Osteoblast (primary cell): ENCODE measurements at regions not wholly inside any gene's neighbourhood (a gene's known extent, or its start where the extent isn't known, plus 50 kb on each side); places are given as distances from the start of the nearest gene placed in this dataset.

ENCODE experiments used
- DNase-seq: peaks from one replicate; pipeline ENCODE4 v3.0.0; 2011; ENCODE audit warnings: low spot score, mixed read lengths; ENCODE audit not compliant: insufficient read length; ENCODE audit errors: missing footprints
- H2AFZ ChIP-seq: 2 replicates; pipeline ENCODE4 v1.6.0; 2011; ENCODE audit warnings: mild to moderate bottlenecking, low read length
- H3K27ac ChIP-seq: 2 replicates; pipeline ENCODE4 v1.5.1; 2011; ENCODE audit warnings: mild to moderate bottlenecking, low read depth, low read length, moderate library complexity
- H3K27me3 ChIP-seq: 2 replicates; pipeline ENCODE4 v1.6.0; 2012; ENCODE audit warnings: mild to moderate bottlenecking, control low read depth, inconsistent platforms, low read length, moderate library complexity; ENCODE audit not compliant: insufficient read depth
- H3K36me3 ChIP-seq: 2 replicates; pipeline ENCODE4 v1.5.1; 2011; ENCODE audit warnings: mild to moderate bottlenecking, low read length, control low read depth, moderate library complexity; ENCODE audit not compliant: insufficient read depth
- H3K4me1 ChIP-seq: 2 replicates; pipeline ENCODE4 v1.5.1; 2011; ENCODE audit warnings: mild to moderate bottlenecking, low read length, control low read depth, moderate library complexity; ENCODE audit not compliant: insufficient read depth
- H3K4me2 ChIP-seq: 2 replicates; pipeline ENCODE4 v1.6.0; 2011; ENCODE audit warnings: mild to moderate bottlenecking, low read length; ENCODE audit not compliant: insufficient read depth
- H3K4me3 ChIP-seq: fragments of 200-600 bp; sonication (generic); 3 replicates; pipeline ENCODE4 v1.5.1; 2012; ENCODE audit warnings: mild to moderate bottlenecking, low read length, inconsistent platforms; ENCODE audit not compliant: insufficient read depth
- H3K79me2 ChIP-seq: 2 replicates; pipeline ENCODE4 v1.6.0; 2012; ENCODE audit warnings: mild to moderate bottlenecking, low read length, control low read depth, inconsistent platforms; ENCODE audit not compliant: insufficient read depth
- H3K9me3 ChIP-seq: 2 replicates; pipeline ENCODE4 v1.5.1; 2011; ENCODE audit warnings: low read depth, low read length, control low read depth
- H4K20me1 ChIP-seq: 2 replicates; pipeline ENCODE4 v1.6.0; 2012; ENCODE audit warnings: mild to moderate bottlenecking, low read length, control low read depth; ENCODE audit not compliant: insufficient read depth
- CTCF ChIP-seq: IDR thresholded peaks from 2 replicates; pipeline ENCODE4 v1.5.1; 2011; ENCODE audit warnings: mild to moderate bottlenecking, low read depth, low read length, moderate library complexity; ENCODE audit errors: extremely low read depth

- Histone ChIP-seq H3K79me2 (no peaks in the 10 kb centered on the region), H3K4me2 (peak overlapping the region; percentile 64), H3K36me3 (no peaks in the 10 kb centered on the region), H4K20me1 (no peaks in the 10 kb centered on the region), H3K27me3 (no peaks in the 10 kb centered on the region), H3K4me1 (peaks cover 15% of the 10 kb centered on the region), H2AFZ (peak overlapping the region; percentile 52), H3K4me3 (peak overlapping the region; percentile 40), H3K27ac (peak overlapping the region; percentile 4), H3K9me3 (no peaks in the 10 kb centered on the region)
- DNase-seq: peak; percentile 79
- TF ChIP-seq CTCF: no peak
Observed at GRCh38 chr6:147000545-147001488, 203.4 kb upstream of the STXBP5 start.

GRCh38 chr6:147001621-147002020 lies 202.6 kb upstream of the STXBP5 start:
- no peak for DNase-seq
- Histone ChIP-seq H3K4me3 (no peak overlapping the region), H4K20me1 (no peaks in the 10 kb centered on the region), H3K79me2 (no peaks in the 10 kb centered on the region), H3K27me3 (no peaks in the 10 kb centered on the region), H3K36me3 (no peaks in the 10 kb centered on the region), H3K9me3 (no peaks in the 10 kb centered on the region), H2AFZ (no peak overlapping the region), H3K4me1 (peaks cover 15% of the 10 kb centered on the region), H3K4me2 (peak overlapping the region; percentile 64), H3K27ac (no peak overlapping the region)
- TF ChIP-seq CTCF: no peak

GRCh38 chr6:147003186-147003585 lies 201.0 kb upstream of the STXBP5 start:
- no peaks in the 10 kb centered on the region for H3K9me3 ChIP-seq
- H3K4me3 ChIP-seq: no peak overlapping the region
- no peak overlapping the region for H3K27ac ChIP-seq
- no peak overlapping the region for H2AFZ ChIP-seq
- TF ChIP-seq CTCF: no peak
- no peak for DNase-seq
- H3K4me2 ChIP-seq: no peak overlapping the region
- H3K27me3 ChIP-seq: no peaks in the 10 kb centered on the region
- H3K79me2 ChIP-seq: no peaks in the 10 kb centered on the region
- H3K4me1 ChIP-seq: peaks cover 9% of the 10 kb centered on the region
- no peaks in the 10 kb centered on the region for H3K36me3 ChIP-seq
- H4K20me1 ChIP-seq: no peaks in the 10 kb centered on the region

- peaks cover 7% of the 10 kb centered on the region for H3K4me1 ChIP-seq
- no peak for DNase-seq
- H3K36me3 ChIP-seq: no peaks in the 10 kb centered on the region
- H2AFZ ChIP-seq: no peak overlapping the region
- no peaks in the 10 kb centered on the region for H3K27me3 ChIP-seq
- H3K9me3 ChIP-seq: no peaks in the 10 kb centered on the region
- no peaks in the 10 kb centered on the region for H4K20me1 ChIP-seq
- no peak overlapping the region for H3K4me3 ChIP-seq
- TF ChIP-seq CTCF: no peak
- H3K79me2 ChIP-seq: no peaks in the 10 kb centered on the region
- no peak overlapping the region for H3K4me2 ChIP-seq
- no peak overlapping the region for H3K27ac ChIP-seq
Observed at GRCh38 chr6:147005499-147005898, 198.7 kb upstream of the STXBP5 start.
